GOT3 (cell line): ENCODE measurements at regions not wholly inside any gene's neighbourhood (a gene's known extent, or its start where the extent isn't known, plus 50 kb on each side); places are given as distances from the start of the nearest gene placed in this dataset.

Experiments
- DNase-seq: peaks from one replicate; lab custom pipeline; 2025; ENCODE audit warnings: mixed read lengths; lab: John Stamatoyannopoulos, UW

GRCh38 chr3:117761703-117762620 is 1052.4 kb downstream of the TUSC7 start:
- DNase-seq: no peak

GRCh38 chr3:117762621-117763037 is 1053.0 kb downstream of the TUSC7 start:
- DNase-seq: no peak

GRCh38 chr3:117763561-117763960 is 1054.0 kb downstream of the TUSC7 start:
- DNase-seq: no peak

- DNase-seq: no peak
Observed at GRCh38 chr3:117768581-117768980, 1059.0 kb downstream of the TUSC7 start.

- no peak for DNase-seq
Observed at GRCh38 chr3:117774130-117774529, 1064.6 kb downstream of the TUSC7 start.

- no peak for DNase-seq
Observed at GRCh38 chr3:117786349-117786748, 1076.8 kb downstream of the TUSC7 start.

- peak; percentile 7 for DNase-seq
Observed at GRCh38 chr3:117788061-117788460, 1078.5 kb downstream of the TUSC7 start.

- no peak for DNase-seq
Observed at GRCh38 chr3:117788506-117788905, 1078.9 kb downstream of the TUSC7 start.

GRCh38 chr3:117790235-117790987 is 1080.8 kb downstream of the TUSC7 start:
- no peak for DNase-seq

- no peak for DNase-seq
Observed at GRCh38 chr3:117793622-117794265, 1084.2 kb downstream of the TUSC7 start.

- DNase-seq: no peak
Observed at GRCh38 chr3:117798221-117798620, 1088.6 kb downstream of the TUSC7 start.

- DNase-seq: no peak
Observed at GRCh38 chr3:117798687-117799386, 1089.3 kb downstream of the TUSC7 start.

- no peak for DNase-seq
Observed at GRCh38 chr3:117799387-117799735, 1089.8 kb downstream of the TUSC7 start.

GRCh38 chr3:117801912-117802239 is 1092.3 kb downstream of the TUSC7 start:
- no peak for DNase-seq

GRCh38 chr3:117809186-117810081 is 1099.9 kb downstream of the TUSC7 start:
- no peak for DNase-seq

- no peak for DNase-seq
Observed at GRCh38 chr3:117811786-117812185, 1102.2 kb downstream of the TUSC7 start.

- DNase-seq: no peak
Observed at GRCh38 chr3:117814975-117815374, 1105.4 kb downstream of the TUSC7 start.

GRCh38 chr3:117817103-117817502 is 1107.5 kb downstream of the TUSC7 start:
- DNase-seq: no peak

- DNase-seq: no peak
Observed at GRCh38 chr3:117818592-117818991, 1109.0 kb downstream of the TUSC7 start.

GRCh38 chr3:117820658-117821299 is 1111.2 kb downstream of the TUSC7 start:
- DNase-seq: no peak

- DNase-seq: no peak
Observed at GRCh38 chr3:117822416-117822815, 1112.8 kb downstream of the TUSC7 start.
